ENCODE measurements at regions not wholly inside any gene's neighbourhood (a gene's known extent, or its start where the extent isn't known, plus 50 kb on each side); places are given as distances from the start of the nearest gene placed in this dataset.

- TF ChIP-seq CTCF (IDR thresholded peaks at IDR 0.05) (no peak), POLR2A (IDR thresholded peaks at IDR 0.05) (no peak), EP300 (IDR thresholded peaks at IDR 0.05) (no peak), POLR2AphosphoS5 (IDR thresholded peaks at IDR 0.05) (no peak)
Measured at GRCh38 chr11:45407226-45407625, 121.1 kb upstream of the SYT13 start.

Data from suprapubic skin (tissue), 4 donors.